ENCODE measurements at regions not wholly inside any gene's neighbourhood (a gene's known extent, or its start where the extent isn't known, plus 50 kb on each side); places are given as distances from the start of the nearest gene placed in this dataset.

- TF ChIP-seq CTCF (IDR thresholded peaks at IDR 0.05; ENCODE audit: low read depth, low read length, missing input control) (no peak), ZBTB33 (IDR thresholded peaks at IDR 0.05) (no peak), REST (IDR thresholded peaks at IDR 0.05) (no peak), TAF1 (conservative IDR thresholded peaks at IDR 0.05) (no peak), MAX (IDR thresholded peaks at IDR 0.05) (no peak), YY1 (IDR thresholded peaks at IDR 0.05) (no peak), GABPA (IDR thresholded peaks at IDR 0.05 in 1 of 2, conservative IDR thresholded peaks at IDR 0.05 in 1 of 2) (no peak), RXRA (IDR thresholded peaks at IDR 0.05) (no peak), ATF3 (IDR thresholded peaks at IDR 0.05) (no peak)
These were observed 182.7 kb upstream of the PTBP2 start for GRCh38 chr1:96538883-96539282.

Measured in liver (tissue), 3 donors.